Activated naive CD4-positive, alpha-beta T cell treated with anti-CD3 and anti-CD28 coated beads, Interleukin-2, amount 50 U/mL, for 24 hours (primary cell): ENCODE measurements at regions not wholly inside any gene's neighbourhood (a gene's known extent, or its start where the extent isn't known, plus 50 kb on each side); places are given as distances from the start of the nearest gene placed in this dataset.

ENCODE experiments used
- H3K27ac Mint-ChIP-seq: one replicate; pipeline ENCODE4 v1.8.0; 2021; ENCODE audit warnings: mild to moderate bottlenecking, mixed read lengths
- H3K27me3 Mint-ChIP-seq: one replicate; pipeline ENCODE4 v1.8.0; 2021; ENCODE audit warnings: mixed read lengths
- H3K36me3 Mint-ChIP-seq: one replicate; pipeline ENCODE4 v1.8.0; 2021; ENCODE audit warnings: mixed read lengths
- H3K4me1 Mint-ChIP-seq: one replicate; pipeline ENCODE4 v1.8.0; 2021; ENCODE audit warnings: mixed read lengths
- H3K4me3 Mint-ChIP-seq: one replicate; pipeline ENCODE4 v1.8.0; 2021; ENCODE audit warnings: mild to moderate bottlenecking, mixed read lengths
- H3K9me3 Mint-ChIP-seq: one replicate; pipeline ENCODE4 v1.8.0; 2021; ENCODE audit warnings: mixed read lengths

DNA sequence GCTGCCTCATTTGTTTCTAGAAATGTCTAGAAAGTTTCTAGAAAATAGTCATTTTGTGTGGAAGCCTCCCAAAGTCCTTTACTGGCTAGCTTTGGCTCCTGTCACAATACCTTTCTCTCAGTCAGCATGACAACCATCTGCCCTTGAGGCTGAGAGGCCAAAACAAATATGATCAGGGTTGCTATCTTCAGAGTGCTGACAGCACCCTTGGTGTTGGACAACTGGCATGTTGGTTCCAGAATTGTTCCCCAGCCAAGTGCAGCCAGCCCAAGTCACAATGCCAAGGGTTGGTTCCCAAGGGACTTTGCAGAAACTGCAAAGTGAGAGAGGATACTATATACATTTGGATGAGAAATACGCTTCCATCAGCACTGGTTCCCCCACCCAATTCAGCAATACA, 140.9 kb upstream of the GAS1 start:
- Mint-ChIP-seq H3K36me3 (no peaks in the 10 kb centered on the region), H3K4me3 (no peak overlapping the region), H3K27me3 (peaks cover 2% of the 10 kb centered on the region), H3K4me1 (no peaks in the 10 kb centered on the region), H3K9me3 (no peaks in the 10 kb centered on the region), H3K27ac (no peak overlapping the region)

DNA sequence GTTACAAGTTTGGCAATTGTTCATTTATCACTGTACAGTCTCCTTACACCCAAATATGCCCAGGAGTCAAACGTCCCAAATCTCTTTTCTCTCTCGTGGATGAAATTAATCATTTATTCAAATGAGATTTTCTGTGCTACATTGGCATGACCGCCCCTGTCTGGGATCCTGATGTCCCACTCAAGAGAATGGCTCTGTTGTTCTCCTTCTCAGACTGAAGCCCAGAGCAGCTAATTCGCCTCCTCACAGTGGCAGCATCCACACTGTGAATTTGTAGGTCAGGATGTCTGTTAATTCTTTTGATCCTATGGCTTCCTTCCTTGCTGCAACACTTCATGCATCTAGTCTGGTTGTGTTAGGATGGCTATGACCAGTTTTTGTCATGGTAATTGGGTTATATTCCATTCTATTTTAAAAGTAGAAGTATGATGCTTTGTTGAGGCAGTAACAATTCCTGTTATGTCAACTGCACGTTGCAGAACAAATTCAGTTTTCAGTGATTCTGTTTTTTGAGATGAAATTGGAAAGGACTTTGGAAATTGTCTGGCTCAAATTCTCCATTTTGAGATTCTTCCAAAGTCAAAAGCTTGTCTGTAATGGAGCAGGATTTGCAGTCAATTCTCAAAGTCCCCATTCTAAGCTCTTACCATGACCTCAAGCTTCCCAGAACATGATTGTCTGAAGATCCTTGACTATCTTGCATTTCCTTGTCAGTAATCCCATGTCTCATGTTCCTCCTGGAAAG, 141.5 kb upstream of the GAS1 start:
- Mint-ChIP-seq H3K9me3 (no peaks in the 10 kb centered on the region), H3K36me3 (no peaks in the 10 kb centered on the region), H3K4me3 (no peak overlapping the region), H3K4me1 (no peaks in the 10 kb centered on the region), H3K27ac (no peak overlapping the region), H3K27me3 (peaks cover 2% of the 10 kb centered on the region)

DNA sequence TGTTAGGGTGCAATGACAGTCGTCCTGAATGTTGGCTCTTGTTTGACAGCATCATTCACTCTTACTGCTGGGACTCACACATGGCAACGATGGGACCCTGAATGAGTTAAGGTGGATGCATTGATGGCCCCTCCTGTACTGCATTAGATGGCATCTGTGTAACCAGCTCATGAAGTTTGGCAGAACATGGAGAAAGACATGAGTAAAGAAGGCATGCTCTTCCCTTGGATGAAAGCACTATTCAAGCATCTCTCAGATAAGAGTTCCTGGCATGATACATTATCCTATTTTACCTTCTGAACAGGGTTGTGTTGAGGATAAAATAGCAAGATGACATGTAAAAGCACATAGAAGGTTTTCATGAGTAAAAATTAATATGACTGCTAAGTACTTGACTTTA, 142.2 kb upstream of the GAS1 start:
- H3K27ac Mint-ChIP-seq: no peak overlapping the region
- no peaks in the 10 kb centered on the region for H3K36me3 Mint-ChIP-seq
- peaks cover 2% of the 10 kb centered on the region for H3K27me3 Mint-ChIP-seq
- no peak overlapping the region for H3K4me3 Mint-ChIP-seq
- H3K9me3 Mint-ChIP-seq: no peaks in the 10 kb centered on the region
- H3K4me1 Mint-ChIP-seq: no peaks in the 10 kb centered on the region

DNA sequence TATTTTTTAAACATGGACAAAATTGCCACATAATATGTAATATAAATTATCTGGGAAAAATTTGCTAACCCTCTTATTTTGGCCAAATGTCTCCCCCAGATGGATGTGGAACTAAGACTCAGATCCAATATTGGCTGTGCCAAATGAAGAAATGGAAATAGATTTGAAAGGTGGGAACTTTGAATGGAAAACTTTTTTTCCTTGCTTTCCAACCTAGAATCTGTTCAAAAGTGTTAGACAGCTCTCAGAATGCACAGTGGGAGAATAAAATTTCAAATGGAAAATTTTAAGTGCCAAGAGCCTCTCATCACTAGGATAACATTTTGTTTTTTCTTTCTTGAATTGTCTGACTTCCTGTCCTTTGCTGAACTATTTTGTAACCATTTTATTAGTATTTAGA, 142.6 kb upstream of the GAS1 start:
- Mint-ChIP-seq H3K27ac (no peak overlapping the region), H3K27me3 (peaks cover under 1% of the 10 kb centered on the region), H3K9me3 (no peaks in the 10 kb centered on the region), H3K4me1 (no peaks in the 10 kb centered on the region), H3K4me3 (no peak overlapping the region), H3K36me3 (no peaks in the 10 kb centered on the region)

DNA sequence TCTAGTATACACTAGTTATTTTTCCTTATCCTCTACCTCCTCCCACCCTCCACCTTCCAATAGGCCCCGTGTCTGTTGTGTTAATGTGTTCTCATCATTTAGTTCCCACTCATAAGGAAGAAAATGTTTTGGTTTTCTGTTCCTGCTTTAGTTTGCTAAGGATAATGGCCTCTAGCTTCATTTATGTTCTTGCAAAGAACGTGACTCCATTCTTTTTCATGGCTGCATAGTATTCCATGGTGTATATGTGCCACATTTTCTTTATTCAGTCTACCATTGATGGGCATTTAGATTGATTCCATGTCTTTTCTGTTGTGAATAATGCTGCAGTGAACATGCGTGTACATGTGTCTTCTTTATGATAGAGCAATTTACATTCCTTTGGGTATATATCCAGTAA, 146.5 kb upstream of the GAS1 start:
- no peaks in the 10 kb centered on the region for H3K4me1 Mint-ChIP-seq
- H3K27me3 Mint-ChIP-seq: no peaks in the 10 kb centered on the region
- no peak overlapping the region for H3K4me3 Mint-ChIP-seq
- no peak overlapping the region for H3K27ac Mint-ChIP-seq
- no peaks in the 10 kb centered on the region for H3K9me3 Mint-ChIP-seq
- no peaks in the 10 kb centered on the region for H3K36me3 Mint-ChIP-seq

DNA sequence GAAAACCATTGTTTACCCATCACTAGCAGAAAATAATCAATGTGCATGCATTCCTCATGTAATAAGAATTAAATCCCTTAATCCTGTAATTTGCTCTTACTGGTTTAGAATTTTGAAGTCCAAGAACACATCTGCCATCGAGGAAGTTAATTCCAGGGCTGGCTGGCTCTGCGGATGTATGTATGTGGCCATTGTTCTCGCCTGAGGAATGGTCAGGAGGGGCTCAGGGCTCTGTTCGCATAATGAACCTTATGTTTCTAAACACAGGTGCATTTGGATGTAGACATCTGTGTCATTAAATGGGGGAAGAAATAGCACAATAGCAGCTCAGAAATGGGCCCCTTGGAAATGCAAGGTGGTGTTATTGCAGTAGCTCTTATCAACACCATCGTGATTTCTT, 148.6 kb upstream of the GAS1 start:
- H3K4me3 Mint-ChIP-seq: no peak overlapping the region
- no peaks in the 10 kb centered on the region for H3K4me1 Mint-ChIP-seq
- no peaks in the 10 kb centered on the region for H3K9me3 Mint-ChIP-seq
- no peaks in the 10 kb centered on the region for H3K27me3 Mint-ChIP-seq
- H3K36me3 Mint-ChIP-seq: no peaks in the 10 kb centered on the region
- H3K27ac Mint-ChIP-seq: no peak overlapping the region

DNA sequence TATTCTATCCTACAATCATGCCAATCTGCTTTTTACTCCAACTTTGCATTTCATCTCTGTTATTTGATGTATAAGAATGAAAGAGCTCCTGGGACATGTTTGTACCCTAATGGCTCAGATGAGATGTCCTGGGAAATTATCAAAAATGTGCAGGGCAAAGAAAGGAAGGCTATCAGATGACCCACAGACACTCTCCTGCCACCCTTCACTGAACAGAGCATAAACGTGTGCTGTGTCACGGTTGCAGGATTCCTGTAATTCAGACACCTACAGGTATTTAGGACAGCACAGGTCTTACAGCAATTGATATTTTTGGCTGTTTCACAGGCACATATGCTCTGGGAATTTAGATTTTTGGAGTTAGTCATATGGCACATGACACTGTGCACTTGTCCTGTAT, 149.2 kb upstream of the GAS1 start:
- no peaks in the 10 kb centered on the region for H3K4me1 Mint-ChIP-seq
- no peak overlapping the region for H3K4me3 Mint-ChIP-seq
- H3K9me3 Mint-ChIP-seq: no peaks in the 10 kb centered on the region
- no peaks in the 10 kb centered on the region for H3K36me3 Mint-ChIP-seq
- H3K27ac Mint-ChIP-seq: no peak overlapping the region
- H3K27me3 Mint-ChIP-seq: no peaks in the 10 kb centered on the region

DNA sequence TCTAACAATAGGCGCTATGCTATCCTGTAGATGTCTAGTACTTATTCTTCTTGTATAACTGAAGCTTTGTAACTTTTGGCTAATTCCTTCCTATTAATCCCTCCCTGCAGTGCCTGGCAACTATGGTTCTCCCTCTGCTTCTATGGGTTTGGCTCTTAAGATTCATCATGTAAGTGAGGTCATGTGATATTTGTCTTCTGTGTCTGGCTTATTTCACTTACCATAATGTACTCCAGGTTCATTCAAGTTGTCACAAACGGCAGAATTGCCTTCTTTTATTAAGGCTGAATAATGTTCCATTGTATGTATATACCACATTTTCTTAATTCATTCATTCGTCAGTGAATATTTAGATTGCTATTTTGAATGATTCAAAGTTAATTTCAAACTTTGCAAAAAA, 149.9 kb upstream of the GAS1 start:
- Mint-ChIP-seq H3K27ac (no peak overlapping the region), H3K4me3 (no peak overlapping the region), H3K36me3 (no peaks in the 10 kb centered on the region), H3K27me3 (no peaks in the 10 kb centered on the region), H3K4me1 (no peaks in the 10 kb centered on the region), H3K9me3 (no peaks in the 10 kb centered on the region)

DNA sequence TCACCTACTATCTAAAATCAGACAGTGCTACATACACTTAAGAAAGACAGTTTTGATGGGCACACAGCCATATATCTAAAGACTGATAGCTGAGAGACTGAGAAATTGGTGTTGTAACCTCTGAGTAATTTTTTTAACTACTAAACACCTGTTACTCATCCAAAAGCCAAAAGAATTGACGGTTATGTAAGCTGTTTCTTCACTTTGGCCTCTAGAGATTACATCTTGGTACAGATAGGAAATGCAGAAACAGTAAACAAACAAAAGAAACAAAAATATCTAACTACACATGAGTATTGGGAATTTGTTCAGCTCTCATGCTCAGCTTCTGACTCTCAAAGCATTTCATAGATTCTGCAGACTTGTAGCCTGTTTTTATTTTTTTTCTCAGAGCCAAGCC, 152.1 kb upstream of the GAS1 start:
- Mint-ChIP-seq H3K4me1 (no peaks in the 10 kb centered on the region), H3K9me3 (no peaks in the 10 kb centered on the region), H3K27ac (no peak overlapping the region), H3K36me3 (no peaks in the 10 kb centered on the region), H3K4me3 (no peak overlapping the region), H3K27me3 (peaks cover 3% of the 10 kb centered on the region)

DNA sequence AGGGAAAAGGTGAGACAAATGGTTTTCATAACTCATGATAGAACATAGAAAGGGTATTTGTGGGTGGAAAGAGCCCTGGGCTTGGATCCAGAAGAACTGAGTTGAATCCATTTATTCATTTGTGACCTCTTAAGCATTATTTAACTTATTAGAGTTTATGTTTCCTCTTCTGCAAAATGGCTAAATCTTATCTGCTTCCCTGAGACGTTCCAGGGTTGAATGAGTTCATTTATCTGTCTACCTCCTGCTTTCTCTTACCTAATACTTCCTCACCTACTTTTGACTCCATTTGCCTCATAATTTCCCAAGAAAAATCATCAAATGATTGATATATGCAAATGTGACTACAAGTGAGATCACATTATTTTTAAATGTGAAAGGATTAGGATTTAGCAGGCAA, 152.7 kb upstream of the GAS1 start:
- Mint-ChIP-seq H3K27me3 (peaks cover 4% of the 10 kb centered on the region), H3K4me1 (no peaks in the 10 kb centered on the region)

DNA sequence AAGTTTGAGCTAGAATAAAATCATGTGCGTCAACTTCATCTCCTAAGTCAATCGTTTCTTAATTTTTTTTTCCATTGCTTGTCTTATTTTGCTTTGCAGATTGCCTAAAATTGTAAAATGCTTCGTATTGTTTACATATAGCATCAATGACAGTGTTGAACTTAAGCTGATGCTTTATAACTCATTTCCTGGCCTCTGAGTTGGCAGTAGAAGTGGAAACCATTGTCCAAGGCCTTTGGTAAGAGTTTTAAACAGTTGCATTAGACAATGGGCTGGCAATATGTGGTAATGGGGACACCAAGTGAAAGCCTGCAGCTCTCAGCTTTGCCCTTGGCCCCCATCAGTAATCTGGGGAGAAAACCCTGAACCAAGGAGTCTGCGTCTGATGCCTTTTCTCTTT, 154.8 kb upstream of the GAS1 start:
- peaks cover 9% of the 10 kb centered on the region for H3K27me3 Mint-ChIP-seq
- no peak overlapping the region for H3K27ac Mint-ChIP-seq
- no peaks in the 10 kb centered on the region for H3K36me3 Mint-ChIP-seq
- no peaks in the 10 kb centered on the region for H3K9me3 Mint-ChIP-seq
- H3K4me1 Mint-ChIP-seq: no peaks in the 10 kb centered on the region
- H3K4me3 Mint-ChIP-seq: no peak overlapping the region

More for the DNA sequence above, 152.7 kb upstream of the GAS1 start:
- Mint-ChIP-seq H3K9me3 (no peaks in the 10 kb centered on the region), H3K4me3 (no peak overlapping the region), H3K27ac (no peak overlapping the region), H3K36me3 (no peaks in the 10 kb centered on the region)

DNA sequence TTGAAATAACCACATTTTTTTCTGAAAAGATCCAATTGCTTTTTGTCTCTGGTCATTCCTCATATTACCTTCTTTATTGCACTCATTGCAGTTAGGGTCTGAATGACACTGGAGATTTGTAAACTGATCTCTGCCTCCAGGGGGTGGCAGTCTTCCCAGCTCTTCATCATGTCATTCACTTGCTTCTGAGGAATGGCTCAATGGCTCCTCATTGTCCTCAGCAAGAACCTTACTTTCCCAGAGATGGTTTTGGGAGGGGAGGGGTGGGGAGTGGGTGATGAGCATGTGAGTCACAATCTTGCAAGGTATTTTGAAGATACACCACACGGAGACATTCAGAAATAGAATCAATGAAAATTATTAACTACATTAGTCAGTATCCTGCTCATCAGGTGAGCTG, 159.8 kb upstream of the GAS1 start:
- H3K27ac Mint-ChIP-seq: no peak overlapping the region
- no peaks in the 10 kb centered on the region for H3K4me1 Mint-ChIP-seq
- H3K9me3 Mint-ChIP-seq: no peaks in the 10 kb centered on the region
- H3K27me3 Mint-ChIP-seq: peaks cover 9% of the 10 kb centered on the region
- no peak overlapping the region for H3K4me3 Mint-ChIP-seq
- no peaks in the 10 kb centered on the region for H3K36me3 Mint-ChIP-seq

DNA sequence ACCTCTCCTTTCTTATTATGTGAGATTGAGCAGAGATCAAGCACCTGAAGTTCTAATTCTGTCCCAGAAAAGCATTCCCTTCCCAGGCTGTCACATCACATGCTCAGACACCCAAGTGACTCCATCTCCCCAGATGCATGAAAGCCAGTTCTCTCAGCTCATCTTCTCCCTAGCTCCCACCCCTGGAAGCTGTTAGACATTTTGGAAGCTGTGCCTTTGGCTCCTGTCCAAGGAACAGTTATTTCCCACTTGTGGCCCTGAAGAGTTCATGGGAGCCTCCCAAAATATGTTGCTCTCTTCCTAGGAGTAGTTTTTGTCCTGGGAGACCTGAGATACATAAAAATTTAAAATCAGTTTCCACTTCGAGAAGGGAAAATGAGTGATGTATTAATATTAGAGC, 161.4 kb upstream of the GAS1 start:
- no peaks in the 10 kb centered on the region for H3K4me1 Mint-ChIP-seq
- H3K36me3 Mint-ChIP-seq: no peaks in the 10 kb centered on the region
- H3K9me3 Mint-ChIP-seq: no peaks in the 10 kb centered on the region
- peaks cover 5% of the 10 kb centered on the region for H3K27me3 Mint-ChIP-seq
- no peak overlapping the region for H3K27ac Mint-ChIP-seq
- no peak overlapping the region for H3K4me3 Mint-ChIP-seq

DNA sequence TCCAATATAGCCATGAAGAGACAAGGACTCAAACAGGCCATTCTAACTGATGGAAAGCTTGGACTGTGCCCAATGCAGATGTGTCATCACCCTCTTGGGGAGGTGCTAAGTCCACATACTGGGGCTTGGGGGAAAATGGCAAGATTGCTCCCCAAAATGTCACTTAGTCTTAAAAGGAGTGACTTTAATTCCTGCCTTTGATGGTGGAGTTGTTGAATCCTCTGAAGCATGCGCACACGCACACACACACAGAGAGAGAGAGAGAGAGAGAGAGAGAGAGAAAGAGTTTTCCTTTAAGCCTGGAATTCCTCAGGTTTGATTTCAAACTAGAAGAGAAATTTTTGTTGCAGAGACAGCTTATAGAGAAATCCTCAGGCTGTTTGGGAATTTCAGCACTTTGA, 161.9 kb upstream of the GAS1 start:
- no peaks in the 10 kb centered on the region for H3K9me3 Mint-ChIP-seq
- H3K27me3 Mint-ChIP-seq: peaks cover 5% of the 10 kb centered on the region
- no peak overlapping the region for H3K27ac Mint-ChIP-seq
- H3K36me3 Mint-ChIP-seq: no peaks in the 10 kb centered on the region
- no peaks in the 10 kb centered on the region for H3K4me1 Mint-ChIP-seq
- no peak overlapping the region for H3K4me3 Mint-ChIP-seq

DNA sequence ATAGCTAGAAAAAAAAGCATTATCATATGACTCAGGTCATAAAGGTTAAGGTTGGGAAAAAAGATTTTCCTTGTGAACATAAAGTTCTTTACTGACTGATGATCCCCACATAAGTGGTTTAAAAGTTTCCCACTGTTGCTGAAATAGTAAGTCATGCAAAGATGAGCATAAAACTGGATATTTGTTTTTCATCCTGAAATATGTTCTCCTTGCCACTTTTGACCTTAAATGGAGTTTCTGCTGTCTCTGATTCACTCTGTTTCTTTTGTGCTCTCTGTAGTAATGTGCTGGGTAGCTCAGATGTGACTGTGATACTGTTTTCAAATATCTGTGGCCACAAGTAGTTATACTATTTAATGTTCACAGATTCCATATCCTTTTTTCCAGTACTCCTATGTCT, 162.5 kb upstream of the GAS1 start:
- Mint-ChIP-seq H3K27me3 (peaks cover 5% of the 10 kb centered on the region), H3K4me3 (no peak overlapping the region), H3K27ac (no peak overlapping the region), H3K4me1 (no peaks in the 10 kb centered on the region), H3K36me3 (no peaks in the 10 kb centered on the region), H3K9me3 (no peaks in the 10 kb centered on the region)

DNA sequence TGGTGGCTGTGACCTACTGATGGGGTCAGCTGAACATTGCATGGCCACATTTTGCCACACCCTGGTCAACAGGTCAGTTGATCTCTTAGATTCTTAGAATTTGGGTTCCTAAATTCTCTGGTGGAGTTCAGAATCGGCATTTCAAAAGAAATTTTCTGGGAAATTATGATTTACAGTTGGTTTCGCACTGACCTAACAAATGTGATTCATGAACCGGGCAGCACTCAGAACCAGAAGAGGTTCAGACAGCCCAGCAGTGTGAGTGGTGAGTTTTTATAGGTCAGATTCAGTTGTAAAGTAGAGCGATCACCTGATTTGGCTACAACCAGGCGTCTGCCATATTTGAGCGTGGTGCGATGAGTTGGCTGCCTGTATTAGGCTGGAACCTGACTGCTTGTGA, 163.7 kb upstream of the GAS1 start:
- no peak overlapping the region for H3K4me3 Mint-ChIP-seq
- no peaks in the 10 kb centered on the region for H3K27me3 Mint-ChIP-seq
- H3K9me3 Mint-ChIP-seq: no peaks in the 10 kb centered on the region
- H3K4me1 Mint-ChIP-seq: no peaks in the 10 kb centered on the region
- H3K27ac Mint-ChIP-seq: no peak overlapping the region
- no peaks in the 10 kb centered on the region for H3K36me3 Mint-ChIP-seq

DNA sequence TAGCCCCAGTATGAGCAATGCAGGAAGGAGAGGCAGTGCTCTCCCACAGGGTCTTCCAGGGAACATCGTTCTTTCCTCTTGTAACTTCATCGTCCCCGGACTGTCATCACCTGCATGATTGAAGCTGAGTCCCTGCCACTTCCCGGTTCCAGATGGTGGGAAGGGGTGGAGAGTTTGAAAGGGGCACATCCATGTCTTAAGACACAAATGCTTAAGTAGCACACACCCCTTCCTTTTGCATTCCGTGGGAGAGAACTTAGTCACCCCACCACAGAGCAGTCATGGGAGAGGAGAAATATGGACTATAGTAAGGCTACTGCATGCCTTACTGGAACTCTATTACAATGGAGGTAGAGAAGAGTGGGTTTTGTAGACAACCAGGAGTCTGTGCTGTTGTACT, 165.3 kb upstream of the GAS1 start:
- Mint-ChIP-seq H3K27me3 (no peaks in the 10 kb centered on the region), H3K9me3 (no peaks in the 10 kb centered on the region), H3K27ac (no peak overlapping the region), H3K4me1 (no peaks in the 10 kb centered on the region), H3K4me3 (no peak overlapping the region), H3K36me3 (no peaks in the 10 kb centered on the region)
